C4-2B (cell line): ENCODE measurements at regions not wholly inside any gene's neighbourhood (a gene's known extent, or its start where the extent isn't known, plus 50 kb on each side); places are given as distances from the start of the nearest gene placed in this dataset.

Experiments
- ZFX ChIP-seq: fragments of 450-650 bp; IDR thresholded peaks from 2 replicates; pipeline ENCODE4 v1.6.1; 2017
- TF ChIP-seq, protein P1 (sequence below): fragments of 450-650 bp; conservative IDR thresholded peaks from 2 replicates; pipeline ENCODE4 v1.5.1; 2017; ENCODE audit warnings: mild to moderate bottlenecking

DNA sequence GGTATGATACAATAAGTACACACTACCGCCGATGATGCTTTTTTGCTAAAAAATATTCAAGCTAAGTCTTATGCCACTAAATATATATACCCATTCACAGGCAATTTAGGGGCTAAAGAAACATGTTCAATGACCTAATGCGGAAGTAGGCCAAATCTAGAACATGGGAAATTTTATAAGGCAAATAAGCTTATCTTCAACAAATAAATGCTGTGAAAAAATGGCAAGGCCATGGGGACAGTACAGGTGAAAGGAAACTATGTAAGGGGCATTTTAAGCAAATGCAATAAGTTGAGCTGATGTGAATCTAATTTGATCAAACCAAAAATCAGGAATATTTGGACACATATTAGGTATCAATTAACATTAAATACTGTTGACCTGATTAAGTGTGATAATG is 339.5 kb upstream of the EDIL3 start:
- TF ChIP-seq, protein P1, sequence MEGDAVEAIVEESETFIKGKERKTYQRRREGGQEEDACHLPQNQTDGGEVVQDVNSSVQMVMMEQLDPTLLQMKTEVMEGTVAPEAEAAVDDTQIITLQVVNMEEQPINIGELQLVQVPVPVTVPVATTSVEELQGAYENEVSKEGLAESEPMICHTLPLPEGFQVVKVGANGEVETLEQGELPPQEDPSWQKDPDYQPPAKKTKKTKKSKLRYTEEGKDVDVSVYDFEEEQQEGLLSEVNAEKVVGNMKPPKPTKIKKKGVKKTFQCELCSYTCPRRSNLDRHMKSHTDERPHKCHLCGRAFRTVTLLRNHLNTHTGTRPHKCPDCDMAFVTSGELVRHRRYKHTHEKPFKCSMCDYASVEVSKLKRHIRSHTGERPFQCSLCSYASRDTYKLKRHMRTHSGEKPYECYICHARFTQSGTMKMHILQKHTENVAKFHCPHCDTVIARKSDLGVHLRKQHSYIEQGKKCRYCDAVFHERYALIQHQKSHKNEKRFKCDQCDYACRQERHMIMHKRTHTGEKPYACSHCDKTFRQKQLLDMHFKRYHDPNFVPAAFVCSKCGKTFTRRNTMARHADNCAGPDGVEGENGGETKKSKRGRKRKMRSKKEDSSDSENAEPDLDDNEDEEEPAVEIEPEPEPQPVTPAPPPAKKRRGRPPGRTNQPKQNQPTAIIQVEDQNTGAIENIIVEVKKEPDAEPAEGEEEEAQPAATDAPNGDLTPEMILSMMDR, result no peak
- TF ChIP-seq ZFX, result no peak
